HepG2 (cell line): ENCODE measurements at regions not wholly inside any gene's neighbourhood (a gene's known extent, or its start where the extent isn't known, plus 50 kb on each side); places are given as distances from the start of the nearest gene placed in this dataset.

Source experiments
- AGO2 ChIP-seq: fragments of 200-400 bp; formaldehyde crosslinking; optimal IDR thresholded peaks from 2 replicates; pipeline ENCODE3; 2017; ENCODE audit warnings: mild to moderate bottlenecking, low read depth, low read length, moderate library complexity
- DMTF1 ChIP-seq: sonication (generic); formaldehyde crosslinking; IDR thresholded peaks from 2 replicates; pipeline ENCODE4 v1.4.0; 2020; ENCODE audit warnings: mild to moderate bottlenecking, missing genetic modification reagents
- E2F5 ChIP-seq: sonication (generic); formaldehyde crosslinking; conservative IDR thresholded peaks from 2 replicates; pipeline ENCODE4 v1.4.0; 2020; ENCODE audit warnings: missing genetic modification reagents
- GRHL1 ChIP-seq: sonication (generic); formaldehyde crosslinking; conservative IDR thresholded peaks from 2 replicates; pipeline ENCODE4 v1.8.0; 2022; ENCODE audit warnings: missing genetic modification reagents
- KDM5B ChIP-seq: sonication (generic); formaldehyde crosslinking; IDR thresholded peaks from 2 replicates; pipeline ENCODE4 v1.4.0; 2020; ENCODE audit warnings: missing genetic modification reagents, mild to moderate bottlenecking, borderline replicate concordance
- KLF15 ChIP-seq: sonication (generic); formaldehyde crosslinking; IDR thresholded peaks from 2 replicates; pipeline ENCODE4 v1.8.1; 2023; ENCODE audit warnings: borderline replicate concordance, mild to moderate bottlenecking, inconsistent platforms, missing genetic modification reagents, mixed read lengths
- NBN ChIP-seq: fragments of 450-650 bp; conservative IDR thresholded peaks from 2 replicates; pipeline ENCODE4 v1.6.1; 2017
- NFKB2 ChIP-seq: sonication (generic); formaldehyde crosslinking; IDR thresholded peaks from 2 replicates; pipeline ENCODE4 v1.4.0; 2020; ENCODE audit warnings: missing genetic modification reagents, borderline replicate concordance
- SMAD9 ChIP-seq: sonication (generic); formaldehyde crosslinking; IDR thresholded peaks from 2 replicates; pipeline ENCODE4 v1.5.1; 2020; ENCODE audit warnings: mild to moderate bottlenecking, missing genetic modification reagents
- SOX6 ChIP-seq, 2 experiments: fragments of 450-650 bp in 1 of 2; sonication (generic) in 1 of 2; formaldehyde crosslinking in 1 of 2; IDR thresholded peaks; 2 replicates each; pipeline versions ENCODE4 v1.4.0 to v1.6.1; 2017 to 2020; ENCODE audit warnings: antibody characterized with exemption in 1 of 2, mild to moderate bottlenecking in 1 of 2, missing genetic modification reagents in 1 of 2
- SRF ChIP-seq: IDR thresholded peaks from 2 replicates; pipeline ENCODE4 v1.6.1; 2011; ENCODE audit warnings: mild to moderate bottlenecking, low read depth, low read length, moderate library complexity
- ZKSCAN5 ChIP-seq: sonication (generic); formaldehyde crosslinking; IDR thresholded peaks from 2 replicates; pipeline ENCODE4 v1.5.1; 2020; ENCODE audit warnings: mild to moderate bottlenecking, missing genetic modification reagents
- ZNF281 ChIP-seq: sonication (generic); formaldehyde crosslinking; IDR thresholded peaks from 2 replicates; pipeline ENCODE4 v1.4.0; 2020; ENCODE audit warnings: missing genetic modification reagents, borderline replicate concordance
- ZNF562 ChIP-seq: sonication (generic); formaldehyde crosslinking; IDR thresholded peaks from 2 replicates; pipeline ENCODE4 v1.8.0; 2022; ENCODE audit warnings: missing genetic modification reagents, borderline replicate concordance
- ZNF614 ChIP-seq: IDR thresholded peaks from 2 replicates; pipeline ENCODE4 v1.6.1; 2018; ENCODE audit warnings: missing biosample characterization, missing genetic modification reagents, inconsistent platforms, borderline replicate concordance
- ZNF83 ChIP-seq: sonication (generic); formaldehyde crosslinking; IDR thresholded peaks from 2 replicates; pipeline ENCODE4 v1.4.0; 2020; ENCODE audit warnings: missing genetic modification reagents, mild to moderate bottlenecking, borderline replicate concordance
- ZSCAN25 ChIP-seq: sonication (generic); formaldehyde crosslinking; IDR thresholded peaks from 2 replicates; pipeline ENCODE4 v1.8.0; 2022; ENCODE audit warnings: mild to moderate bottlenecking, missing genetic modification reagents
- ZSCAN5A ChIP-seq: sonication (generic); formaldehyde crosslinking; IDR thresholded peaks from 2 replicates; pipeline ENCODE4 v1.8.0; 2022; ENCODE audit warnings: mild to moderate bottlenecking, missing genetic modification reagents, borderline replicate concordance

- 0 out of 2 replicates have a peak, but pooled peaks have one; percentile 39 for TF ChIP-seq ZSCAN5A (CRISPR knock-in tag)
- no peak for TF ChIP-seq E2F5 (CRISPR knock-in tag)
- 0 out of 2 replicates have a peak, but pooled peaks have one; percentile 54 for TF ChIP-seq ZNF83 (CRISPR knock-in tag)
- TF ChIP-seq KLF15 (CRISPR knock-in tag): 0 out of 2 replicates have a peak, but pooled peaks have one; percentile 90
- no peak for TF ChIP-seq ZNF281
- TF ChIP-seq NFKB2 (CRISPR knock-in tag): peak; percentile 7; the same call in 1 of the 2 replicates
- 0 out of 2 replicates have a peak, but pooled peaks have one; percentile 20 for TF ChIP-seq ZSCAN25
- no peak; the same call in 1 of the 2 replicates for TF ChIP-seq KDM5B
- no peak for TF ChIP-seq ZNF562 (CRISPR knock-in tag)
- 0 out of 2 replicates have a peak, but pooled peaks have one; percentile 15 for TF ChIP-seq ZNF614 (CRISPR knock-in tag)
- no peak for TF ChIP-seq GRHL1 (CRISPR knock-in tag)
- peak; percentile 48; the same call in 1 of the 2 replicates for TF ChIP-seq ZKSCAN5 (CRISPR knock-in tag)
- TF ChIP-seq SMAD9 (CRISPR knock-in tag): no peak
- TF ChIP-seq AGO2: peak; percentile 97
- TF ChIP-seq SOX6 (IDR thresholded peaks at IDR 0.05): no peak
- peak; percentile 57 for TF ChIP-seq SOX6 (CRISPR knock-in tag; IDR thresholded peaks at IDR 0.05)
- no peak for TF ChIP-seq DMTF1 (CRISPR knock-in tag)
- no peak for TF ChIP-seq SRF
- no peak for TF ChIP-seq NBN
Observed at GRCh38 chr6:26199057-26199772, 112.0 kb downstream of the HFE start (continued).
